ENCODE measurements at regions not wholly inside any gene's neighbourhood (a gene's known extent, or its start where the extent isn't known, plus 50 kb on each side); places are given as distances from the start of the nearest gene placed in this dataset.

- ATAC-seq (ENCODE audit: poor library complexity) = no peak
- Histone ChIP-seq H3K27ac (ENCODE audit: low read depth in 1 of 2, low read length in 2 of 2) (no peak overlapping the region), H3K4me1 (ENCODE audit: insufficient read depth, low read length) (no peaks in the 10 kb centered on the region), H3K9me3 (ENCODE audit: control insufficient read depth in 1 of 2, insufficient read depth in 1 of 2, low read length in 2 of 2) (peaks cover 0 to 9% of the 10 kb centered on the region in 2 experiments), H3K36me3 (ENCODE audit: insufficient read depth, low read length) (no peaks in the 10 kb centered on the region), H3K27me3 (ENCODE audit: control insufficient read depth in 1 of 2, insufficient read depth in 2 of 2, low read length in 2 of 2) (no peaks in the 10 kb centered on the region), H3K4me3 (ENCODE audit: low read length) (no peak overlapping the region)
- intact Hi-C loops (cut with DNase I, micrococcal nuclease) = no loop called here
- CTCF ChIA-PET = interaction anchor here (1.3 kb wide), 1 partner anchor 18 kb away, joined by 3 read pairs; no protein-coding TSS in a partner anchor
- Mint-ChIP-seq H3K27me3 (no peaks in the 10 kb centered on the region), H3K4me1 (ENCODE audit: low read depth) (no peaks in the 10 kb centered on the region), H3K4me3 (no peak overlapping the region), H3K9me3 (no peaks in the 10 kb centered on the region), H3K27ac (no peak overlapping the region), H3K36me3 (ENCODE audit: low read depth) (no peaks in the 10 kb centered on the region)
- POLR2A ChIA-PET = no interaction called here
- DNase-seq = no peak
- TF ChIP-seq CTCF (IDR thresholded peaks at IDR 0.05) = no peak
Measured at GRCh38 chr9:81754245-81754644, 64.9 kb upstream of the TLE1 start.

- Mint-ChIP-seq H3K36me3 (ENCODE audit: low read depth) (no peaks in the 10 kb centered on the region), H3K4me3 (no peak overlapping the region), H3K4me1 (ENCODE audit: low read depth) (no peaks in the 10 kb centered on the region), H3K27ac (no peak overlapping the region), H3K9me3 (no peaks in the 10 kb centered on the region), H3K27me3 (no peaks in the 10 kb centered on the region)
- ChIA-PET POLR2A (no interaction called here), CTCF (no interaction called here)
- no peak overlapping the region for H3K27ac ChIP-seq (ENCODE audit: low read depth in 1 of 2, low read length in 2 of 2)
- H3K36me3 ChIP-seq (ENCODE audit: insufficient read depth, low read length) = no peaks in the 10 kb centered on the region
- DNase-seq (no peak), ATAC-seq (ENCODE audit: poor library complexity) (no peak)
- H3K4me1 ChIP-seq (ENCODE audit: insufficient read depth, low read length) = no peaks in the 10 kb centered on the region
- intact Hi-C loops (cut with DNase I, micrococcal nuclease) = no loop called here
- H3K27me3 ChIP-seq (ENCODE audit: control insufficient read depth in 1 of 2, insufficient read depth in 2 of 2, low read length in 2 of 2) = no peaks in the 10 kb centered on the region
- TF ChIP-seq CTCF (IDR thresholded peaks at IDR 0.05) = no peak
- peaks cover 0 to 10% of the 10 kb centered on the region in 2 experiments for H3K9me3 ChIP-seq (ENCODE audit: control insufficient read depth in 1 of 2, insufficient read depth in 1 of 2, low read length in 2 of 2)
- no peak overlapping the region for H3K4me3 ChIP-seq (ENCODE audit: low read length)
Measured at GRCh38 chr9:81755721-81756120, 66.4 kb upstream of the TLE1 start.

- no peak overlapping the region for H3K27ac Mint-ChIP-seq
- Histone ChIP-seq H3K27me3 (ENCODE audit: control insufficient read depth in 1 of 2, insufficient read depth in 2 of 2, low read length in 2 of 2) (no peaks in the 10 kb centered on the region), H3K4me1 (ENCODE audit: insufficient read depth, low read length) (no peaks in the 10 kb centered on the region), H3K9me3 (ENCODE audit: control insufficient read depth in 1 of 2, insufficient read depth in 1 of 2, low read length in 2 of 2) (peaks cover 0 to 10% of the 10 kb centered on the region in 2 experiments), H3K4me3 (ENCODE audit: low read length) (no peak overlapping the region), H3K36me3 (ENCODE audit: insufficient read depth, low read length) (no peaks in the 10 kb centered on the region), H3K27ac (ENCODE audit: low read depth in 1 of 2, low read length in 2 of 2) (no peak overlapping the region)
- H3K4me3 Mint-ChIP-seq = no peak overlapping the region
- H3K9me3 Mint-ChIP-seq = no peaks in the 10 kb centered on the region
- H3K36me3 Mint-ChIP-seq (ENCODE audit: low read depth) = no peaks in the 10 kb centered on the region
- H3K27me3 Mint-ChIP-seq = no peaks in the 10 kb centered on the region
- CTCF ChIA-PET = no interaction called here
- intact Hi-C loops (cut with DNase I, micrococcal nuclease) = no loop called here
- no peak for ATAC-seq (ENCODE audit: poor library complexity)
- POLR2A ChIA-PET = no interaction called here
- no peak for DNase-seq
- TF ChIP-seq CTCF (IDR thresholded peaks at IDR 0.05) = no peak
- H3K4me1 Mint-ChIP-seq (ENCODE audit: low read depth) = no peaks in the 10 kb centered on the region
Measured at GRCh38 chr9:81756561-81756960, 67.2 kb upstream of the TLE1 start.

Measured in CD4-positive, alpha-beta T cell (primary cell).